HG02970 (cell line): ENCODE measurements at regions not wholly inside any gene's neighbourhood (a gene's known extent, or its start where the extent isn't known, plus 50 kb on each side); places are given as distances from the start of the nearest gene placed in this dataset.

Experiments
- ATAC-seq: cut with Tn5 transposase; IDR thresholded peaks from one replicate; pipeline ENCODE4 v1.9.1; 2021; ENCODE audit warnings: mild to moderate bottlenecking, moderate library complexity, moderate number of reproducible peaks; ENCODE audit not compliant: unreplicated experiment, low FRiP score

- ATAC-seq: no peak
These were observed 137.0 kb upstream of the LIPC start for GRCh38 chr15:58294681-58295254.

DNA sequence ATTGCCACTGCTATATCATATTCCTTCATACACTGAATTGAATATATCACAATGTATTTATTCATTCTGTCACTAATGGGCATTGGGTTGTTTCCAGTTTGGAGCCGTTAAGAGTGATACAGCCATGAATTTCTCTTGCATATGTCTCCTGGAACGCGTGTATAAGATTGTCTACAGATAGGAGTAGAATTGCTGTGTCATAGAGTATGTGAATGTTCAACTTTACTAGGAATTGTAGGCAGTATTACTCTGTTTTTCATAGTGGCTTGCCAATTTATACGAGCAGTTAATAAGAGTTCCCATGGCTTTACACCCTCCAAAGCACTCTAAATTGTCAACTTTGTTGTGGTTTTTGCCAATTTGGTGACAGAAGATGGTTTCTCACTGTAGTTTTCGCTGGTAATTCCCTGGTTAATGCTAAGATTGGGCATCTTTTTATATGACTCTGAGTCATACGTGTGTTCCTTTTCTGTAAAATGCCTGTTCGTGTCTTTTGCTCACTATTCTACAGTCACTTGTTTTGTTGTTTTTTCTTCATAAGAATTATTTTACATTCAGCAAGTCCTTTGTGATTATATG is 136.1 kb upstream of the LIPC start:
- ATAC-seq: no peak

GRCh38 chr15:58296276-58296675 is 135.5 kb upstream of the LIPC start:
- ATAC-seq: no peak

DNA sequence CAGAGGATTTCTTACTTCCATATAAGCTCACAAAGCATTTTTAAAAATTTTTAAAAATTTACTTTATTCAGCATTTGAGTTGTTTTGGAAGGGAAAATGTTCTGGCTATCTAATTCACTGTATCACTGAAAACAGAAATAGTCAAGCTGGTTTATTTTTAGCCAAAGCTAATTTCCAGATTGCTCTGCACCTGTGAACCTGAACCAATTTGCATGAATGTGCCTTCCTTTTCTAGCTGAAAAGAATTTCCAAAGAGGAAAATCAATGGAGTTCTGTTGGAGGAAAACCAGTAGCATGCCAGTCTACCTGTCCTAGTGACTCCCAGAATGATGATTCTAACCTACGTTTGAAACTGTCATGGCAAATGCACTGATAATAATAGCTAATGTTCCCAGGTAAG is 134.2 kb upstream of the LIPC start:
- ATAC-seq: no peak

GRCh38 chr15:58298879-58299850 is 132.6 kb upstream of the LIPC start:
- ATAC-seq: no peak

- ATAC-seq: no peak
These were observed 129.0 kb upstream of the LIPC start for GRCh38 chr15:58302832-58303231.

- ATAC-seq: no peak
These were observed 128.6 kb upstream of the LIPC start for GRCh38 chr15:58303236-58303635.

DNA sequence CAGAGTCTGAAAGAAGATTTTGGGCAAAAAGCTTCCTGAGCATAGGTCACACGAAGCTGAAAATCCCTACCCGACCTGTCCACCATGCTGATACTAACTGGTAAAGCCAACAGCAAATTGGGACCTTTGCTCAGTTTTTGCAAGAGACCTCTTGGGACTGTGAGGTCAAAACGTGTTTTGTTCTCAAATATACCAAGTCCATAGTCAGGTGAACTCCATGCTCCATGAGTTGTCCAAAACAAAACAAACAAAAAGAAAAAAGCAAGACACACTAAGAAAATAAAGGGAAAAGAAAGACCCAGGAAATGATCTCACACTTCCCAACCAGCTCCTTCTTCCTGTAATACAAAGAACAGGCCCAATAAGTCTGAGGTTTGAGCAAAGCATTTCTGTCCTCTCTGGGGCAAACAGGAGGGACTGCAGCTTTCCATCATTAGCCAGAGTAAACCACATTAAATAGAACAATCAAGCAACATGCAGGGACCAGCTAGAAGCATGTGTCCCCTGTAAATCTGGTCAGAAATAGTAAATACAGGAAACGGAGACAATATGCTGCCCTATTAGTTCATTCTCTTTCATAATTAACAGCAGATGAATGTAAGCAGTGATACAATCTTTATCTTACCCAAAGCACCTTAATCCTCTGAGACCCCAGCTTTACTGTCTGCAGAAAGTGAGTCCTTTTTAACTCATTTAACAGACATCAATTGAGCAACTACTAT is 125.0 kb upstream of the LIPC start:
- no peak for ATAC-seq

DNA sequence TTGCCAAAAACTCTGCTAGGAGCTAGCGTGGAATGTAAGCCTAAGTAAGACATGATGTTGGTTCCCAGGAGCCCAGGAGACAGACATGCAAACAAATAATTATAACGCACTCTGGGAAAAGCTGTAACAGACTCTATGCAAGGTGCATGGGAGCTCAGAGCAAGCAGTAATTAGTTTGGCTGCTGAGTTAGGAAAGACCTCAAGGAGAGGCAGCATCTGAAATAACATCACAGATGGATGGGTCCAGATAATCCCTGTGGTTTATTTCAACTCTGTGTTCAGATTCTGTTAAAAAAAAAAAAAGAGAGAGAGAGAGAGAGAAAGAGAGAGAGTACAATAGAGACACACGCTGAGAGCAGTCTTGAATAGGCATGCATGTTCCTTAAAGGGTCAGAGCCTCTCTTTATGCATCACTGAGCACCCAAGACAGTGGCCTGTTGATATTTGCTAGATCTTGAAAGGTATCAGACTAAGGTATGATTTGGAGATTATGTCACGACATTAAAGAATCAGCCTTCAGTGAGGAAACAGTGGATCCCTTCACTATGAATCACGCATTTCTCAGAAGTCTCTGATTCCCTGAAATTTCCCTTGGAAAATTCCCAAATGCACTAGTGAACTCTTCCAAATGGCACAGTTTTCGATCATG is 124.4 kb upstream of the LIPC start:
- no peak for ATAC-seq

- ATAC-seq: no peak
These were observed 122.9 kb upstream of the LIPC start for GRCh38 chr15:58308742-58309355.

DNA sequence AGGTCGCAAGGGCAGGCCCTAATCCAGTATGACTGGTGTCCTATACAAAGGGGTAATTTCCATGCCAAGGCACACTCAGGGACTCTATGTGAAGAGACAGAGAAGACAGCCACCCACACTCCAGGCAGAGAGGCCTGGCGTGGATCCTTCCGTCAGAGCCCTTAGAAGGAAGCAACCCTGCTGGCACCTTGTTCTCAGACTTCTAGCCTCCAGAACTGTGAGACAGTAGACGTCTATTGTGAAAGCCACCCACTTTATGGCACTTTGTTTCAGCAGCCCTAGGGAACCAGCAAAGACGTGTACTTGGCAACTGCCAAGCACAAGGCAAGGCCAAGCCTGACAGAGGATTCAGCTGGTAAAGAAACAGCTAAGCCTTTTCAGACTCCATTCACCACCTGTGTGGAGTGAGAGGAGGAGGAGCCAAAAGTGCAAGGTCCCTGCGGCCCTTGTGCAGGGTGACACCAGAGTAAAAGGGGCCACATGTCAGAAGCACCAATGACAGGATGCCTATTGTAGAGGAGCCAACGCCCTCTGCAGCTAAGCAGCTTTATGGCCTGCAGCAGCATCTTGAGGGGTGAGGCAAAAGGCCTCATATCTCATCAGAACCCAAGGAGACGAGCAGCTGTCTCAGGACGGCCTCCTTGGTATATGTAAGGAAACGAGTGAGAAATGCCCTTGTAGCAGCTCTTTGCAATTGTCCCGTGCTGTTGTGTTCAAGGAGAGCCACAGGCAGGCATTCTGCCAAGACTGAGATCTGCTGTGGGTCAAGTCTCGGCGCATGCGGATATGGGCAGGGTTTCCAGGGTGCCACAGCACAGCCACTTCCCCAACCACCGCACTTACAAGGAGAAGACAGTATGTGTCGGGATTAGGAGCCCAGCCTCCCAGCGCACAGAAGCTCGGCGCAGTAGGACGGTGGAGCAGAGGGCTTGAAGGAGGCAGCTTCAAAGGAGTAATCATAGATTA is 121.5 kb upstream of the LIPC start:
- ATAC-seq: no peak

- ATAC-seq: no peak
These were observed 120.2 kb upstream of the LIPC start for GRCh38 chr15:58311556-58311955.

DNA sequence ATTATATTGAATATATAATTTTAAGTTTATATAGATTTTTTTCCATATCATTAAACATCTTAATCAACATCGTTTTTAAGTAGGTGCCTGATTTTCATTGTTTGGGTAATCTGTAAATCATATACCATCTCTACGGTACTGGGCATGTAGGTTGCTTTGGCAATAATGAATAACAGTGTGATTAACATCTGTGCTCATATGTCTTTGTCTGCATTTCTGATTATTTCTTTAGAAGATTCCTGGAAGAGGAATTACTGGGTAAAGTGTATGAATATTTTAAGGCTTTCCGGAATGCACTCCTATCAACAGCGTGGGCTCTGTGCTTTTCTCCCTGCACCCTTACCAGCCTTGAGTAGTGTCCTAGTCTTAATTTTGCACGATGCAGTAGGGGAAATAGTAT is 119.8 kb upstream of the LIPC start:
- ATAC-seq: no peak

DNA sequence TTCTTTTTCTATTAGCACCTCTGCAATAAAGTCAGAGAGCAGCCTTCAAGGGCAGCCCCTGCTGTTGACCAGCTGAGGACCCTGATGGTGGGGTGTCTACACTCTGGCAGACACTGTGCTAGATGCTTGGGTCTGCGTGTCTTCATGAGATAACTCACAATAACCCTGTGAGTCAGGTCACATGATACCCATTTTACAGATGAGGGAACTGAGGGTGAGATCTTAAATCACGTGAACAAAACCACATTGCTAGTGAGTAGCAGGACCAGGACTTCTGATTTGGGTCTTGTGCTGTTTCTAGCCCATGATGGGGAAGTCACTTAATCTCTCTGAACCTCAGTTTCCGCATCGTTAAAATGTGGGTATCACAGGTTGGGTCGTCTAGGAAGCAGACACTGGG is 118.5 kb upstream of the LIPC start:
- ATAC-seq: no peak

DNA sequence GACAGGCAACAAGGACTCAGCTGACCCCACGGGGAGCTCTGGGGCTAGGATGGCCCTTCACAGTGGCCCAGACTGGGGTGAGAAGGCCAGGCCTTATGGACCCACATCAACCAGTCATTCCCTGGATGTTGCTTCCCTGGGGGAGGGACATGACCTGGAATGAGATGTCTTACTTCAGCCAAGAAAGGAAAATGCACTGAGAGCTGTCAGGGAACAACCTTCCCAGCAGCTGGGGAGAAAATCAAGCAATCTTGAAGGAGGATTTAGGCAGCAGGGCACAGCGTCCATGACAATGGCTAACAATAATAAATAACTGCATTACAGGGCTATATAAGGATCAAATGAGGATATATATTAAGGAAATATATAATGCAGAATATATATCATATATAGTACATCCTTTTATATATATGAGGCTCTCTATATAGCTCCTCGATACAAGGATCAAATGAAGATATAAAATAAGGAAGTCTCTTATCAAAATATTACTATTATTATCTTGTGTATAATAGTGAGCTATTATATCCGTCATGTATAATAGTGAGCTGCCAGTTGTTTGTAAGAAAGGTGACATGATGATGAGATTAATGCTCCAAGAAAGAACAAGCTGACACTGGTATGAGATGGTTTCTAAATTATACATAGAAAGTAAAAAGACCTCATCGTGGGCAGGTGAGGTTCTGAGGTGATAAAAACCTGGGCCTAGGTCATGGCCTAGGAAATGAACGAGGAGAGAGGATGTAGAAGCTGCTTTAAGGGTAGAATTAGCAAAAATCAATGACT is 117.8 kb upstream of the LIPC start:
- no peak for ATAC-seq

GRCh38 chr15:58314593-58315216 is 117.1 kb upstream of the LIPC start:
- ATAC-seq: no peak

DNA sequence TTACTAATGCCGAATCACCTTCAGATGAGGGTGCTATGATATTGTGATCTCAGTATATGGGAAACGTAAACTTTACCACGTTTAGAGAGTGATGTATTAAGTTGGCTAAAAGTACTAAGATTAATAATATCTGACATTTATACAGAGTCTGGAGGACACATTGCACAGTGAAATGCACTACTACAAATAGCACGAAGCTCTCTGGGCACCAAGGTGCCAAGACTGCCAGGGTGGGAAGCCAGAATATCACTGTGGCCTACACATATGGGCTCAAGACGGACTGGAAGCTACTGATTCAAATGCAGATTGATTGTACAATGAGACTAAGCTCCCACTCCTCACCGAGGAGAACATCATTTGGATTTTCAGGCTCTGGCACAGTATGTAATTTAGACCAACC is 113.3 kb upstream of the LIPC start:
- no peak for ATAC-seq

GRCh38 chr15:58321034-58321433 is 110.8 kb upstream of the LIPC start:
- no peak for ATAC-seq
